ENCODE measurements at regions not wholly inside any gene's neighbourhood (a gene's known extent, or its start where the extent isn't known, plus 50 kb on each side); places are given as distances from the start of the nearest gene placed in this dataset.

DNA sequence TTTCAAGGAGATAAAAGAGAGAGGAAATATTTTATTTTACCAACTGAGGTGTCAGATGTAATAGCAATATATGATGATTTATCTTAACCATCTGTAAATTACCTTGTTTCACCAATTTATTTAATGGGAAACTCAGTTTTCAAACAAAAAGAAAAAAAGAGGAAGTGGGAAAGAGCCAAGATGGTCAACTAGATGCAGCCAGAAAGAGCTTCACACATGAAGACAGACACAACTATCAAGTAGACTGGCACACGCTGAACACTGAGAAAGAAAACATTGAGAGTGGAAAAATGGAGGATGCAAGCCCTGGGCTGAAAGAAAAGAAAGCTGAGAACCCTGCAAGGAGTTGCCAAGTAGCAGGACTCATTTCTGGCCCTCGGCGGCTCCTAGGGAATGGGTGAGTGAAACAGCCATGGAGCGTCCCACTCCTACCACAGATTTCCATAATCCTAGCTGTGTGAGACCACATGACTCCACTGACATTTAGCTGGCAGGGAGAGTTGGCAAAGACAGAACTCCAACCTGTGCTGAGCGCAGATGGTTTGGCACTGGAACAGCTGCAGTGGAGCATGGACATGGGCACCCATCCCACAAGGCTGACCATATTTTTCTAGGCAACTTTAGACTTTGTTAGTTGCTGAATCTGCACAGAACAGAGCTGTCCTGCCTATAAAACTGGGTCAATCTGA lies 409.3 kb downstream of the FAM47B start:
- no peak for DNase-seq
- intact Hi-C loops (cut with DNase I): no loop called here
- WGBS, 4 donors: 82 to 93% (median 86%) methylated on average over 4 to 5 of the region's 5 CpGs
- Histone ChIP-seq H3K27ac (no peak overlapping the region), H3K9me3 (replicated peaks in 1 of 3) (no peaks in the 10 kb centered on the region), H3K27me3 (no peaks in the 10 kb centered on the region), H3K36me3 (replicated peaks in 1 of 2) (no peaks in the 10 kb centered on the region), H3K4me3 (no peak overlapping the region), H3K4me1 (replicated peaks in 1 of 2) (no peaks in the 10 kb centered on the region)
- TF ChIP-seq POLR2A (IDR thresholded peaks at IDR 0.05): no peak
- TF ChIP-seq, protein P1, sequence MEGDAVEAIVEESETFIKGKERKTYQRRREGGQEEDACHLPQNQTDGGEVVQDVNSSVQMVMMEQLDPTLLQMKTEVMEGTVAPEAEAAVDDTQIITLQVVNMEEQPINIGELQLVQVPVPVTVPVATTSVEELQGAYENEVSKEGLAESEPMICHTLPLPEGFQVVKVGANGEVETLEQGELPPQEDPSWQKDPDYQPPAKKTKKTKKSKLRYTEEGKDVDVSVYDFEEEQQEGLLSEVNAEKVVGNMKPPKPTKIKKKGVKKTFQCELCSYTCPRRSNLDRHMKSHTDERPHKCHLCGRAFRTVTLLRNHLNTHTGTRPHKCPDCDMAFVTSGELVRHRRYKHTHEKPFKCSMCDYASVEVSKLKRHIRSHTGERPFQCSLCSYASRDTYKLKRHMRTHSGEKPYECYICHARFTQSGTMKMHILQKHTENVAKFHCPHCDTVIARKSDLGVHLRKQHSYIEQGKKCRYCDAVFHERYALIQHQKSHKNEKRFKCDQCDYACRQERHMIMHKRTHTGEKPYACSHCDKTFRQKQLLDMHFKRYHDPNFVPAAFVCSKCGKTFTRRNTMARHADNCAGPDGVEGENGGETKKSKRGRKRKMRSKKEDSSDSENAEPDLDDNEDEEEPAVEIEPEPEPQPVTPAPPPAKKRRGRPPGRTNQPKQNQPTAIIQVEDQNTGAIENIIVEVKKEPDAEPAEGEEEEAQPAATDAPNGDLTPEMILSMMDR (IDR thresholded peaks at IDR 0.05): no peak

DNA sequence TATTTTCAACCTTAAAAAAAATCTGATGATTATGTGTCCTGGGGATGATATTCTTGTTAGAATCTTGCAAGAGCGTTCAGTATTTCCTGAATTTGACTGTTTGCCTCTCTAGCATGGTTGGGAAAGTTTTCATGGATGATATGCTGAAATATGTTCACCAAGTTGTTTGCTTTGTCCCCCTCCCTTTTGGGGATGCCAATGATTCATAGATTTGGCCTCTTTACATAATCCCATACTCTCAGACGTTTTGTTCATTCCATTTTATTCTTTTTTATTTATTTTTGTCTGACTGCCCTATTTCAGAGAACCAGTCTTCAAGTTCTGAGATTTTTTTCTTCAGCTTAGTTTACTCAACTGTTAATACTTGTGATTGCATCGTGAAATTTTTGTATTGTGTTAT lies 415.1 kb downstream of the FAM47B start:
- H3K36me3 ChIP-seq (replicated peaks in 1 of 2): no peaks in the 10 kb centered on the region
- no peak overlapping the region for H3K4me3 ChIP-seq
- no peak overlapping the region for H3K27ac ChIP-seq
- H3K4me1 ChIP-seq (replicated peaks in 1 of 2): no peaks in the 10 kb centered on the region
- H3K27me3 ChIP-seq: no peaks in the 10 kb centered on the region
- H3K9me3 ChIP-seq (replicated peaks in 1 of 3): no peaks in the 10 kb centered on the region
- TF ChIP-seq, protein P1 (IDR thresholded peaks at IDR 0.05): no peak
- TF ChIP-seq POLR2A (IDR thresholded peaks at IDR 0.05): no peak
- intact Hi-C loops (cut with DNase I): no loop called here
- 54 to 74% (median 62%) methylated on average over 3 of the region's 3 CpGs for WGBS, 4 donors
- DNase-seq: no peak

DNA sequence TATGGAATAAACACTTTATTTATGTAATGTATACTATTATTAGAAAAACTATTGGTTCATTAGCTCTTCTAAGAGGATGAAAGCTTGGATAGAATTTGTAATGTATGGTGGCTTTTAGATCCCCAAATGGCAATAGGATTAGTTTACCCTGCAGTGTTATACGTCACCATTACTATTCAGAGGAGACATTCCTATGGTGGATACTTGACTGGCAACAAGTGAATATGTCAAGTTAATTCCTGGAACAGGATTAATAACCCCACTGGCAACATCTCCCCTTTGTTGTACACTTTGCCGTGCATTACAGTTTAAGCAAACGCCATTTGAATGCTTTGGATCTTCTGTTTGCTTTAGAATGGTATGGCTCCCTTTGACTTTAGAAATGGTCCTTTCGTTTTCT lies 420.3 kb downstream of the FAM47B start:
- TF ChIP-seq, protein P1 (IDR thresholded peaks at IDR 0.05): no peak
- no peak for TF ChIP-seq POLR2A (IDR thresholded peaks at IDR 0.05)
- WGBS, 4 donors: 77 to 88% (median 83%) methylated on average over 4 of the region's 4 CpGs
- intact Hi-C loops (cut with DNase I): no loop called here

DNA sequence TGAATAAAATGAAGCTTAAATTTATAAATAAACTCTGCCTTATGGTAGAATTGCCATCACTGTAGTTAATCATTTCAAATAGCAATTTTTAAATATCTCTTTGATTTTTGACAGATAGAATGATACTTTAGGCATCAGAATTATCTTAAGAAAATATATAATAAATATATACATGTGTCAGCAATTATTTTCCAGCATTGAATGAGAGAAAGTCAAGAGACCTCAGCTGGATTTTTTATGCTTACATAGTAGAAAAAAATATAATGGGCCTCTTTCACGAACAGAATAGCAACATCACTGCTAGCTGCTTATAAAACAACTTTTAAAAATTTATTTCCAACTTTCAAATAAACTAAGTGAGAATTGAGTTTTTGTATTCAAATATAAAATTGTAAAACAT lies 424.0 kb upstream of the MAGEB16 start:
- intact Hi-C loops (cut with DNase I): no loop called here
- WGBS, 4 donors: 29 to 80% (median 56%) methylated on average over 1 of the region's 1 CpG

More for the DNA sequence above, 420.3 kb downstream of the FAM47B start:
- Histone ChIP-seq H3K4me3 (no peak overlapping the region), H3K9me3 (replicated peaks in 1 of 3) (no peaks in the 10 kb centered on the region), H3K27ac (no peak overlapping the region), H3K36me3 (replicated peaks in 1 of 2) (no peaks in the 10 kb centered on the region), H3K27me3 (no peaks in the 10 kb centered on the region), H3K4me1 (replicated peaks in 1 of 2) (no peaks in the 10 kb centered on the region)
- DNase-seq: no peak

More for the DNA sequence above, 424.0 kb upstream of the MAGEB16 start:
- no peaks in the 10 kb centered on the region for H3K9me3 ChIP-seq (replicated peaks in 1 of 3)
- H3K4me3 ChIP-seq: no peak overlapping the region
- H3K27me3 ChIP-seq: no peaks in the 10 kb centered on the region
- no peaks in the 10 kb centered on the region for H3K4me1 ChIP-seq (replicated peaks in 1 of 2)
- no peak for DNase-seq
- H3K27ac ChIP-seq: no peak overlapping the region
- H3K36me3 ChIP-seq (replicated peaks in 1 of 2): no peaks in the 10 kb centered on the region
- TF ChIP-seq, protein P1 (IDR thresholded peaks at IDR 0.05): no peak
- no peak for TF ChIP-seq POLR2A (IDR thresholded peaks at IDR 0.05)

Measured in adrenal gland (tissue), 9 donors.